K562 (cell line): ENCODE measurements at regions not wholly inside any gene's neighbourhood (a gene's known extent, or its start where the extent isn't known, plus 50 kb on each side); places are given as distances from the start of the nearest gene placed in this dataset.

Experiments used
- BRCA1 ChIP-seq, 2 experiments: fragments of 450-650 bp in 1 of 2; sonication (generic) in 1 of 2; formaldehyde crosslinking in 1 of 2; IDR thresholded peaks; 2 replicates each; pipeline versions ENCODE4 v1.5.0 to v1.6.1; 2017 to 2020; ENCODE audit warnings: mild to moderate bottlenecking in 1 of 2, missing genetic modification reagents in 1 of 2
- GATAD2A ChIP-seq: fragments of 450-650 bp; IDR thresholded peaks from 2 replicates; pipeline ENCODE4 v1.6.1; 2017
- TF ChIP-seq, protein P1 (sequence below), 3 experiments: fragments of 200-800 bp in 1 of 3; fragments of 250-450 bp in 1 of 3; fragments of 450-650 bp in 1 of 3; sonication (Bioruptor Pico) in 1 of 3; sonication (Bioruptor generic) in 1 of 3; formaldehyde crosslinking in 1 of 3; IDR thresholded peaks; 2 replicates each; pipeline versions ENCODE4 v1.6.1 to v1.8.0; 2016 to 2022; ENCODE audit warnings: mild to moderate bottlenecking in 2 of 3, missing genetic modification characterization in 2 of 3, missing compliant biosample characterization in 1 of 3, moderate library complexity in 1 of 3

DNA sequence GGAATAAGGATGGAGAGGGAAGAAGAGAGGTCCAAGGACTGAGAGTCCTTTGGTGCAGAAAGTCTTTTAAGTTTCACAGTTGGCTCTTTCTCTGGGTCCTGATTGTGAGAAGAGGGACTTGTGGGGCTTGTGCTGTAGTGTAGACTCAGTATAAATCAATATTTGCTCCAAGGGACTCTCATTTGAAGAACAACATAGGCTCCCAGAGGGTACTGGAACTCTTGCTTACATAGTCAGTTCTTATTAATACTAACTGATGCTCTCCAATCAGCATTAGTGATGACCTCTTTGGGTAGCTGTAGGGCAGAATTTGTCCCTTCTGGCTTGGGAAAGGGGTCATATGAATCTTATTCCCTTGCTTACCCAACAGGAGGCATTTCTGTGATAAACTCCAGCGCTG, 62.5 kb upstream of the CXCL14 start:
- TF ChIP-seq BRCA1 (IDR thresholded peaks at IDR 0.05) (no peak), BRCA1 (CRISPR knock-in tag; IDR thresholded peaks at IDR 0.05) (no peak), GATAD2A (no peak)
- TF ChIP-seq, protein P1, sequence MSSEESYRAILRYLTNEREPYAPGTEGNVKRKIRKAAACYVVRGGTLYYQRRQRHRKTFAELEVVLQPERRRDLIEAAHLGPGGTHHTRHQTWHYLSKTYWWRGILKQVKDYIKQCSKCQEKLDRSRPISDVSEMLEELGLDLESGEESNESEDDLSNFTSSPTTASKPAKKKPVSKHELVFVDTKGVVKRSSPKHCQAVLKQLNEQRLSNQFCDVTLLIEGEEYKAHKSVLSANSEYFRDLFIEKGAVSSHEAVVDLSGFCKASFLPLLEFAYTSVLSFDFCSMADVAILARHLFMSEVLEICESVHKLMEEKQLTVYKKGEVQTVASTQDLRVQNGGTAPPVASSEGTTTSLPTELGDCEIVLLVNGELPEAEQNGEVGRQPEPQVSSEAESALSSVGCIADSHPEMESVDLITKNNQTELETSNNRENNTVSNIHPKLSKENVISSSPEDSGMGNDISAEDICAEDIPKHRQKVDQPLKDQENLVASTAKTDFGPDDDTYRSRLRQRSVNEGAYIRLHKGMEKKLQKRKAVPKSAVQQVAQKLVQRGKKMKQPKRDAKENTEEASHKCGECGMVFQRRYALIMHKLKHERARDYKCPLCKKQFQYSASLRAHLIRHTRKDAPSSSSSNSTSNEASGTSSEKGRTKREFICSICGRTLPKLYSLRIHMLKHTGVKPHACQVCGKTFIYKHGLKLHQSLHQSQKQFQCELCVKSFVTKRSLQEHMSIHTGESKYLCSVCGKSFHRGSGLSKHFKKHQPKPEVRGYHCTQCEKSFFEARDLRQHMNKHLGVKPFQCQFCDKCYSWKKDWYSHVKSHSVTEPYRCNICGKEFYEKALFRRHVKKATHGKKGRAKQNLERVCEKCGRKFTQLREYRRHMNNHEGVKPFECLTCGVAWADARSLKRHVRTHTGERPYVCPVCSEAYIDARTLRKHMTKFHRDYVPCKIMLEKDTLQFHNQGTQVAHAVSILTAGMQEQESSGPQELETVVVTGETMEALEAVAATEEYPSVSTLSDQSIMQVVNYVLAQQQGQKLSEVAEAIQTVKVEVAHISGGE (CRISPR knock-in tag; IDR thresholded peaks at IDR 0.05) = no peak
